SK-N-SH (cell line): ENCODE measurements at regions not wholly inside any gene's neighbourhood (a gene's known extent, or its start where the extent isn't known, plus 50 kb on each side); places are given as distances from the start of the nearest gene placed in this dataset.

Experiments used
- CTCF ChIA-PET: fragments of 300-600, 350-600 bp; formaldehyde crosslinking; extraction: SDS; loops from one replicate; lab custom pipeline; 2021; lab: Yijun Ruan, JAX
- POLR2A ChIA-PET: fragments of 350-600 bp; sonication (Branson Sonifier 250); formaldehyde crosslinking; extraction: SDS; loops from one replicate; lab custom pipeline; 2020; ENCODE audit warnings: antibody characterized with exemption, inconsistent platforms; lab: Yijun Ruan, JAX
- DNase-seq: peaks from one replicate; pipeline ENCODE4 v3.0.0; 2012
- H2AFZ ChIP-seq: fragments of 200-600 bp; sonication (generic); 2 replicates; pipeline ENCODE4 v1.8.1; 2016; ENCODE audit warnings: antibody characterized with exemption, mild to moderate bottlenecking, low read depth
- H3F3A ChIP-seq: fragments of 200-600 bp; sonication (generic); replicated peaks from 2 replicates; pipeline ENCODE3; 2016; ENCODE audit warnings: antibody characterized with exemption, mild to moderate bottlenecking; ENCODE audit not compliant: insufficient read depth
- H3K27ac ChIP-seq, 2 experiments: fragments of 200-500 bp in 1 of 2; fragments of 200-600 bp in 1 of 2; sonication (Bioruptor generic) in 1 of 2; sonication (generic), shearing (Covaris generic) in 1 of 2; 2 replicates each; pipeline versions ENCODE4 v1.5.1 to v1.6.1; 2014 to 2016; ENCODE audit warnings: low read depth in 2 of 2, inconsistent platforms in 1 of 2, low read length in 1 of 2, mild to moderate bottlenecking in 1 of 2, mixed read lengths in 1 of 2
- H3K27me3 ChIP-seq: fragments of 200-600 bp; sonication (generic), shearing (Covaris generic); 2 replicates; pipeline ENCODE4 v1.6.1; 2016; ENCODE audit warnings: mixed run types; ENCODE audit not compliant: insufficient read depth
- H3K36me3 ChIP-seq, 2 experiments: fragments of 200-500 bp in 1 of 2; fragments of 200-600 bp in 1 of 2; sonication (Bioruptor generic) in 1 of 2; sonication (generic) in 1 of 2; replicated peaks in 1 of 2; 2 replicates each; pipeline versions ENCODE3 to v1.5.1; 2014 to 2016; ENCODE audit warnings: low read length in 1 of 2, mild to moderate bottlenecking in 1 of 2; ENCODE audit not compliant: insufficient read depth in 2 of 2, control insufficient read depth in 1 of 2
- H3K4me1 ChIP-seq, 2 experiments: fragments of 200-500 bp in 1 of 2; fragments of 200-600 bp in 1 of 2; sonication (Bioruptor generic) in 1 of 2; sonication (generic), shearing (Covaris generic) in 1 of 2; 2 replicates each; pipeline versions ENCODE4 v1.5.1 to v1.6.1; 2014 to 2016; ENCODE audit warnings: low read depth in 1 of 2, low read length in 1 of 2, mixed run types in 1 of 2; ENCODE audit not compliant: insufficient read depth in 2 of 2, control insufficient read depth in 1 of 2
- H3K4me2 ChIP-seq: fragments of 200-600 bp; sonication (generic), shearing (Covaris generic); 2 replicates; pipeline ENCODE4 v1.6.1; 2017; ENCODE audit warnings: mixed run types
- H3K4me3 ChIP-seq, 2 experiments: fragments of 200-500 bp in 1 of 2; fragments of 200-600 bp in 1 of 2; sonication (Bioruptor generic) in 1 of 2; sonication (generic), shearing (Covaris generic) in 1 of 2; 2 replicates each; pipeline versions ENCODE4 v1.5.1 to v1.8.1; 2014 to 2016; ENCODE audit warnings: low read depth in 2 of 2, inconsistent platforms in 1 of 2, low read length in 1 of 2, mild to moderate bottlenecking in 1 of 2, mixed read lengths in 1 of 2, moderate library complexity in 1 of 2
- H3K79me2 ChIP-seq: fragments of 200-600 bp; sonication (generic); 2 replicates; pipeline ENCODE4 v1.8.1; 2017; ENCODE audit warnings: mild to moderate bottlenecking; ENCODE audit not compliant: insufficient read depth
- H3K9ac ChIP-seq: fragments of 200-600 bp; sonication (generic); 2 replicates; pipeline ENCODE4 v1.6.1; 2017; ENCODE audit warnings: mixed run types
- H3K9me2 ChIP-seq: fragments of 200-600 bp; sonication (generic); 2 replicates; pipeline ENCODE4 v1.6.1; 2017; ENCODE audit warnings: mixed run types
- H3K9me3 ChIP-seq: fragments of 200-600 bp; sonication (generic); 2 replicates; pipeline ENCODE4 v1.6.1; 2017; ENCODE audit warnings: mixed run types, mild to moderate bottlenecking, moderate library complexity
- H4K20me1 ChIP-seq: fragments of 200-600 bp; sonication (generic); 2 replicates; pipeline ENCODE4 v1.6.1; 2017; ENCODE audit warnings: mild to moderate bottlenecking, mixed run types; ENCODE audit not compliant: insufficient read depth
- CTCF ChIP-seq: fragments of 200-600 bp; sonication (generic); IDR thresholded peaks from 2 replicates; pipeline ENCODE4 v1.6.1; 2017; ENCODE audit warnings: antibody characterized with exemption, mild to moderate bottlenecking, moderate library complexity
- EZH2phosphoT487 ChIP-seq: fragments of 200-600 bp; sonication (generic); IDR thresholded peaks from 2 replicates; pipeline ENCODE4 v1.6.1; 2017; ENCODE audit warnings: low read depth, mixed run types, mild to moderate bottlenecking, antibody characterized with exemption, moderate library complexity, borderline replicate concordance
- GATA2 ChIP-seq: sonication (generic); formaldehyde crosslinking; IDR thresholded peaks from 2 replicates; pipeline ENCODE4 v1.5.0; 2020; ENCODE audit warnings: mild to moderate bottlenecking, missing genetic modification reagents
- MEF2A ChIP-seq: IDR thresholded peaks from 2 replicates; pipeline ENCODE4 v1.4.0; 2012; ENCODE audit warnings: low read depth, borderline replicate concordance
- NFIC ChIP-seq: IDR thresholded peaks from 2 replicates; pipeline ENCODE4 v1.4.0; 2012; ENCODE audit warnings: borderline replicate concordance
- RCOR1 ChIP-seq: fragments of 150-350 bp; IDR thresholded peaks from 2 replicates; pipeline ENCODE4 v1.6.1; 2017; ENCODE audit warnings: antibody characterized with exemption, low read length
- RFX5 ChIP-seq: IDR thresholded peaks from 2 replicates; pipeline ENCODE4 v1.6.1; 2012; ENCODE audit warnings: mild to moderate bottlenecking, improper control_type of control experiment, low read length
- RXRA ChIP-seq: IDR thresholded peaks from 2 replicates; pipeline ENCODE4 v1.4.0; 2012; ENCODE audit warnings: low read depth, mild to moderate bottlenecking, borderline replicate concordance
- SMC3 ChIP-seq: IDR thresholded peaks from 2 replicates; pipeline ENCODE4 v1.6.1; 2012; ENCODE audit warnings: low read depth, low read length, improper control_type of control experiment
- USF2 ChIP-seq: fragments of 150-350 bp; IDR thresholded peaks from 2 replicates; pipeline ENCODE4 v1.6.1; 2017; ENCODE audit warnings: antibody characterized with exemption, low read length, low read depth, borderline replicate concordance
- ZBTB33 ChIP-seq: IDR thresholded peaks from 2 replicates; pipeline ENCODE4 v1.4.0; 2012; ENCODE audit warnings: low read depth, borderline replicate concordance
- WGBS: methylation state at CpG from one replicate; pipeline ENCODE4 v1.1.6; 2017; ENCODE audit warnings: low lambda C conversion rate; 5-methylcytosine and 5-hydroxymethylcytosine counted together
- TF ChIP-seq, protein P1 (sequence below): IDR thresholded peaks from 2 replicates; pipeline ENCODE4 v1.6.1; 2012; ENCODE audit warnings: mild to moderate bottlenecking, low read depth, low read length, moderate library complexity
- TF ChIP-seq, protein P2 (sequence below): IDR thresholded peaks from 2 replicates; pipeline ENCODE4 v1.4.0; 2012; ENCODE audit warnings: low read depth, borderline replicate concordance

DNA sequence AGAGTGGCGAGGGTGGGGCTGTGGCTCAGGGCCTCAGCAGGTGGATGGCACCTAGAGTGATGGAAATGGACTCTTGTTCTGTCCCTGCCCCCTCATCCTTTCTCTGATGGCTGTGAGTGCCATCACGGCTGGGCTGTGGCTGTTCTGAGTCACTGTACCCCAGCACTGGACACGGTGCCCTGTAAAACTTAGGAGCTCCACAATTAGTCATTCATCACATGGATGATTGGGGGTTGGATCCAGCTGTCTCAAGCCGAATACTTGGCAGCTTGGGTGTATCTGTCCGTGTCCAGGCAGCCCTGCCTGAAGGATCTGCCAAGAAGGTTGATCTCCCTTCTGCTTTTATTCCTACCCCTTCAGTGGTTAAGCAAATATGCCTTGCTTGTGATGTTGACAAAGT is 295.5 kb upstream of the EEF2KMT start:
- no peak overlapping the region for H3K9ac ChIP-seq
- no peak overlapping the region for H3K4me2 ChIP-seq
- no peaks in the 10 kb centered on the region for H3K4me1 ChIP-seq
- H3K4me3 ChIP-seq, result no peak overlapping the region
- no peaks in the 10 kb centered on the region for H3F3A ChIP-seq
- no peaks in the 10 kb centered on the region for H3K36me3 ChIP-seq
- no peak for DNase-seq
- H3K27me3 ChIP-seq, result no peaks in the 10 kb centered on the region
- H3K9me2 ChIP-seq, result no peaks in the 10 kb centered on the region
- no peaks in the 10 kb centered on the region for H3K79me2 ChIP-seq
- H2AFZ ChIP-seq, result no peak overlapping the region
- no peak overlapping the region for H3K27ac ChIP-seq
- no peaks in the 10 kb centered on the region for H3K9me3 ChIP-seq
- WGBS, result 13% methylated on average over 4 of the region's 5 CpGs
- H4K20me1 ChIP-seq, result no peaks in the 10 kb centered on the region
- POLR2A ChIA-PET, result no interaction called here
- TF ChIP-seq ZBTB33, result no peak
- no peak for TF ChIP-seq RFX5
- TF ChIP-seq MEF2A, result no peak
- TF ChIP-seq, protein P1, sequence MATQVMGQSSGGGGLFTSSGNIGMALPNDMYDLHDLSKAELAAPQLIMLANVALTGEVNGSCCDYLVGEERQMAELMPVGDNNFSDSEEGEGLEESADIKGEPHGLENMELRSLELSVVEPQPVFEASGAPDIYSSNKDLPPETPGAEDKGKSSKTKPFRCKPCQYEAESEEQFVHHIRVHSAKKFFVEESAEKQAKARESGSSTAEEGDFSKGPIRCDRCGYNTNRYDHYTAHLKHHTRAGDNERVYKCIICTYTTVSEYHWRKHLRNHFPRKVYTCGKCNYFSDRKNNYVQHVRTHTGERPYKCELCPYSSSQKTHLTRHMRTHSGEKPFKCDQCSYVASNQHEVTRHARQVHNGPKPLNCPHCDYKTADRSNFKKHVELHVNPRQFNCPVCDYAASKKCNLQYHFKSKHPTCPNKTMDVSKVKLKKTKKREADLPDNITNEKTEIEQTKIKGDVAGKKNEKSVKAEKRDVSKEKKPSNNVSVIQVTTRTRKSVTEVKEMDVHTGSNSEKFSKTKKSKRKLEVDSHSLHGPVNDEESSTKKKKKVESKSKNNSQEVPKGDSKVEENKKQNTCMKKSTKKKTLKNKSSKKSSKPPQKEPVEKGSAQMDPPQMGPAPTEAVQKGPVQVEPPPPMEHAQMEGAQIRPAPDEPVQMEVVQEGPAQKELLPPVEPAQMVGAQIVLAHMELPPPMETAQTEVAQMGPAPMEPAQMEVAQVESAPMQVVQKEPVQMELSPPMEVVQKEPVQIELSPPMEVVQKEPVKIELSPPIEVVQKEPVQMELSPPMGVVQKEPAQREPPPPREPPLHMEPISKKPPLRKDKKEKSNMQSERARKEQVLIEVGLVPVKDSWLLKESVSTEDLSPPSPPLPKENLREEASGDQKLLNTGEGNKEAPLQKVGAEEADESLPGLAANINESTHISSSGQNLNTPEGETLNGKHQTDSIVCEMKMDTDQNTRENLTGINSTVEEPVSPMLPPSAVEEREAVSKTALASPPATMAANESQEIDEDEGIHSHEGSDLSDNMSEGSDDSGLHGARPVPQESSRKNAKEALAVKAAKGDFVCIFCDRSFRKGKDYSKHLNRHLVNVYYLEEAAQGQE, result no peak
- no peak for TF ChIP-seq RXRA
- CTCF ChIA-PET, result no interaction called here

DNA sequence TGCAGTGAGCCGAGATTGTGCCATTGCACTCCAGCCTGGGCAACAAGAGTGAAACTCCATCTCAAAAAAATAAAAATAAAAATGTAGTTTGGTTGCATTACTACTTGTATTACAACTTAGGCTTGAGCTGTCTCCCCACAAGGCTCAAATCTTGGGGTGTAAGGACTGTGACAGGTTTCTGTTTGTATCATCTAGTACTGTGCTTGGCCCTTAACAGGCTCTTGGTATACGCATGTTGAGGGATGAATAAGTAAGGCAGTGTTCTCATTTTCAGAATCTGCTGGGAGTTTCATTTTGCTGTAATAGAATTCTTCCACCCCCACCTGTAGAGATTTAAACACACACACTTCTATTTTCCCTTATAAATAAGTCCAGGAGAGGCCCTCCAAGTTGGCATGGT is 289.4 kb upstream of the EEF2KMT start:
- Histone ChIP-seq H3K27me3 (no peaks in the 10 kb centered on the region), H2AFZ (no peak overlapping the region), H3K4me1 (no peaks in the 10 kb centered on the region), H3K4me2 (no peak overlapping the region), H3K27ac (no peak overlapping the region), H3K79me2 (no peaks in the 10 kb centered on the region), H3K4me3 (no peak overlapping the region), H3K9me3 (no peaks in the 10 kb centered on the region), H4K20me1 (no peaks in the 10 kb centered on the region), H3K36me3 (no peaks in the 10 kb centered on the region), H3K9ac (no peak overlapping the region), H3F3A (no peaks in the 10 kb centered on the region), H3K9me2 (no peaks in the 10 kb centered on the region)
- ChIA-PET CTCF (interaction anchor here (1.3 kb wide), 1 partner anchor 25 kb away, joined by 3 read pairs; no protein-coding TSS in a partner anchor), POLR2A (no interaction called here)
- DNase-seq, result no peak
- WGBS, result 36% methylated on average over 2 of the region's 2 CpGs
- TF ChIP-seq EZH2phosphoT487 (no peak), GATA2 (CRISPR knock-in tag) (no peak), CTCF (no peak), RCOR1 (no peak), NFIC (no peak), USF2 (no peak), SMC3 (no peak)
- TF ChIP-seq, protein P2, sequence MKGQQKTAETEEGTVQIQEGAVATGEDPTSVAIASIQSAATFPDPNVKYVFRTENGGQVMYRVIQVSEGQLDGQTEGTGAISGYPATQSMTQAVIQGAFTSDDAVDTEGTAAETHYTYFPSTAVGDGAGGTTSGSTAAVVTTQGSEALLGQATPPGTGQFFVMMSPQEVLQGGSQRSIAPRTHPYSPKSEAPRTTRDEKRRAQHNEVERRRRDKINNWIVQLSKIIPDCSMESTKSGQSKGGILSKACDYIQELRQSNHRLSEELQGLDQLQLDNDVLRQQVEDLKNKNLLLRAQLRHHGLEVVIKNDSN, result no peak
- TF ChIP-seq, protein P1, result no peak
